Suprapubic skin (tissue), 4 donors: ENCODE measurements at regions not wholly inside any gene's neighbourhood (a gene's known extent, or its start where the extent isn't known, plus 50 kb on each side); places are given as distances from the start of the nearest gene placed in this dataset.
"Not testable (repeated sequence)": the region's sequence is repeated elsewhere in the genome, so short reads cannot be mapped to it uniquely, and the experiment has no call there.

Source experiments
- DNase-seq, 2 donors: peaks; one replicate each; pipeline ENCODE4 v3.0.0-alpha.2; 2019; ENCODE audit warnings: low spot score in 2 of 2
- H3K27ac ChIP-seq: fragments of 200-600 bp; sonication (generic); one replicate; pipeline ENCODE4 v1.5.1; 2019
- H3K27me3 ChIP-seq: fragments of 200-600 bp; sonication (generic); one replicate; pipeline ENCODE4 v1.5.1; 2019
- H3K36me3 ChIP-seq: fragments of 200-600 bp; sonication (generic); one replicate; pipeline ENCODE4 v1.5.1; 2019
- H3K4me1 ChIP-seq: fragments of 200-600 bp; sonication (generic); one replicate; pipeline ENCODE4 v1.5.1; 2019
- H3K4me3 ChIP-seq: fragments of 200-600 bp; sonication (generic); one replicate; pipeline ENCODE4 v1.5.1; 2019; ENCODE audit warnings: mild to moderate bottlenecking
- H3K9me3 ChIP-seq: fragments of 200-600 bp; sonication (generic); one replicate; pipeline ENCODE4 v1.5.1; 2019
- EP300 ChIP-seq: sonication (generic); formaldehyde crosslinking; IDR thresholded peaks from one replicate; pipeline ENCODE4 v1.6.1; 2017; ENCODE audit warnings: antibody characterized with exemption
- POLR2A ChIP-seq, 2 donors: fragments of 450-650 bp; IDR thresholded peaks; one replicate each; pipeline ENCODE4 v1.6.1; 2017; ENCODE audit warnings: antibody characterized with exemption in 2 of 2, mild to moderate bottlenecking in 2 of 2, moderate library complexity in 2 of 2
- POLR2AphosphoS5 ChIP-seq, 3 donors: sonication (generic); formaldehyde crosslinking; IDR thresholded peaks; one replicate each; pipeline ENCODE4 v1.6.1; 2017; ENCODE audit warnings: antibody characterized with exemption in 3 of 3
- WGBS: methylation state at CpG from one replicate; pipeline ENCODE4 v1.1.5; 2018; 5-methylcytosine and 5-hydroxymethylcytosine counted together
- TF ChIP-seq, protein P1 (sequence below), 2 donors: fragments of 200-600 bp in 1 of 2; fragments of 450-650 bp in 1 of 2; sonication (generic) in 1 of 2; IDR thresholded peaks; one replicate each; pipeline ENCODE4 v1.5.1; 2016 to 2019; ENCODE audit warnings: antibody characterized with exemption in 2 of 2, mild to moderate bottlenecking in 1 of 2, moderate library complexity in 1 of 2

GRCh38 chr5:103389357-103389756, 130.8 kb downstream of the MACIR start:
- 74% methylated on average over 2 of the region's 2 CpGs for WGBS
- TF ChIP-seq, protein P1, sequence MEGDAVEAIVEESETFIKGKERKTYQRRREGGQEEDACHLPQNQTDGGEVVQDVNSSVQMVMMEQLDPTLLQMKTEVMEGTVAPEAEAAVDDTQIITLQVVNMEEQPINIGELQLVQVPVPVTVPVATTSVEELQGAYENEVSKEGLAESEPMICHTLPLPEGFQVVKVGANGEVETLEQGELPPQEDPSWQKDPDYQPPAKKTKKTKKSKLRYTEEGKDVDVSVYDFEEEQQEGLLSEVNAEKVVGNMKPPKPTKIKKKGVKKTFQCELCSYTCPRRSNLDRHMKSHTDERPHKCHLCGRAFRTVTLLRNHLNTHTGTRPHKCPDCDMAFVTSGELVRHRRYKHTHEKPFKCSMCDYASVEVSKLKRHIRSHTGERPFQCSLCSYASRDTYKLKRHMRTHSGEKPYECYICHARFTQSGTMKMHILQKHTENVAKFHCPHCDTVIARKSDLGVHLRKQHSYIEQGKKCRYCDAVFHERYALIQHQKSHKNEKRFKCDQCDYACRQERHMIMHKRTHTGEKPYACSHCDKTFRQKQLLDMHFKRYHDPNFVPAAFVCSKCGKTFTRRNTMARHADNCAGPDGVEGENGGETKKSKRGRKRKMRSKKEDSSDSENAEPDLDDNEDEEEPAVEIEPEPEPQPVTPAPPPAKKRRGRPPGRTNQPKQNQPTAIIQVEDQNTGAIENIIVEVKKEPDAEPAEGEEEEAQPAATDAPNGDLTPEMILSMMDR (IDR thresholded peaks at IDR 0.05), result no peak
- TF ChIP-seq POLR2AphosphoS5 (IDR thresholded peaks at IDR 0.05), result no peak
- no peak for TF ChIP-seq POLR2A (IDR thresholded peaks at IDR 0.05)
- no peak for TF ChIP-seq EP300

DNA sequence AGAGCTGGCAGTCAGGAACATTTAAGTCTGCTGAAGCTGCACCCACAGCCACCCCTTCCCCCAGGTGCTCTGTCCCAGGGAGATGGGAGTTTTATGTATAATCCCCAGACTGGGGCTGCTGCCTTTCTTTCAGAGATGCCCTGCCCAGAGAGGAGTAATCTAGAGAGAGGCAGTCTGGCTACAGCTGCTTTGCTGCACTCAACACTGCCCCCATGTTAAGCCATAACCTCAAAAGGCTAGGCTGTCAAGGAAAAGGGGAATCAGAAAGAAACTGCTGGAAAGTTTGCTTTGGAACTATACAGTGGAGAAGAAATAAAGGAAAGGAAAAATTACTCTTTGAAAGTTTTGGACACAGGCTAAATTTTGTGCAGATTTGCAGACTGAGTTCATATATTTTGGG, 127.2 kb downstream of the MACIR start:
- Histone ChIP-seq H3K36me3 (no peaks in the 10 kb centered on the region), H3K4me3 (no peak overlapping the region), H3K4me1 (no peaks in the 10 kb centered on the region), H3K9me3 (no peaks in the 10 kb centered on the region), H3K27ac (no peak overlapping the region), H3K27me3 (no peaks in the 10 kb centered on the region)
- no peak for DNase-seq
- TF ChIP-seq POLR2A (IDR thresholded peaks at IDR 0.05) (no peak), EP300 (no peak), POLR2AphosphoS5 (IDR thresholded peaks at IDR 0.05) (no peak)
- TF ChIP-seq, protein P1 (IDR thresholded peaks at IDR 0.05), result no peak

More at GRCh38 chr5:103389357-103389756, 130.8 kb downstream of the MACIR start:
- H3K27me3 ChIP-seq, result no peaks in the 10 kb centered on the region
- H3K36me3 ChIP-seq, result no peaks in the 10 kb centered on the region
- no peaks in the 10 kb centered on the region for H3K9me3 ChIP-seq
- DNase-seq, result no peak
- H3K4me1 ChIP-seq, result no peaks in the 10 kb centered on the region
- no peak overlapping the region for H3K27ac ChIP-seq
- H3K4me3 ChIP-seq, result no peak overlapping the region

- not testable (repeated sequence) for H3K9me3 ChIP-seq, H3K27ac ChIP-seq, DNase-seq, H3K36me3 ChIP-seq, H3K27me3 ChIP-seq, H3K4me3 ChIP-seq, H3K4me1 ChIP-seq
- 81% methylated on average over 4 of the region's 4 CpGs for WGBS
Measured at GRCh38 chr5:103377638-103378037, 119.1 kb downstream of the MACIR start.

DNA sequence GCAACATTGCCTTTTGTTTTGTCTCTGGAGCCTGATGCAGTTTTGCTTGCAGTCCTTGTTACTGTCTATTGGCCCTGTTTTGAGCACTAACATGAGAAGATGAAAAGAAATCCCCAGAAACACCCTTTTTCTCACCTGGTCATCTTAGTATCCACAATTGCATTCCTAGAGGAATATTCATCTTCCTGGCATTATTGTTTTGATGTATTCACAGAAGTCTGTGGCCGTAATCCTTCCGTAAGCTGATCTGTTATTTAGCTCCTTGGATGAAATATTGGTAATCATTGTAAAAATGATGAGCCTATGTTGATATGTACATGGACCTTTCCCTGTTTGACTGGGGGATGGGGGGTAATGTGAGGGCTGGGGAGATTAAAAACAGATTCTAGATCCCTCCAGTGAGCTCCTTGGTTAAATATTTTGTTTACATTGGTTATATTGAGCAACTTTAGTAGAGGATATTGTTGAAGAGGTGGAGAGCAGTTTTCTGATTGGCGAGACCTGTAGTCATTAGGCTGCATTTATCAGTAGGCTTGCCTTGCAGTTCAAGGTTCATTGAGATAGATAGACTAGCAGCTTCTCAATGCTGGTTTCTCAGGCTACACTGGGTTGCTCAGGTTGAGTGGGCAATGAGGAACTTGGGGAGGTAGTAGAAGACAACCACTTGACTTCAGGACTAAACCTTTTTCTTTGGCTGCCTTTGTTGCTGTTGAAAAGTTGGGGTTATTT, 117.5 kb downstream of the MACIR start:
- DNase-seq, result no peak
- H3K36me3 ChIP-seq, result no peaks in the 10 kb centered on the region
- no peaks in the 10 kb centered on the region for H3K9me3 ChIP-seq
- no peak for TF ChIP-seq POLR2AphosphoS5 (IDR thresholded peaks at IDR 0.05)
- TF ChIP-seq EP300, result no peak
- TF ChIP-seq, protein P1 (IDR thresholded peaks at IDR 0.05), result no peak
- no peak for TF ChIP-seq POLR2A (IDR thresholded peaks at IDR 0.05)
- no peaks in the 10 kb centered on the region for H3K27me3 ChIP-seq
- 95% methylated on average over 3 of the region's 3 CpGs for WGBS
- no peak overlapping the region for H3K4me3 ChIP-seq
- no peaks in the 10 kb centered on the region for H3K4me1 ChIP-seq
- H3K27ac ChIP-seq, result no peak overlapping the region

- Histone ChIP-seq H3K27me3 (no peaks in the 10 kb centered on the region), H3K9me3 (no peaks in the 10 kb centered on the region), H3K4me1 (no peaks in the 10 kb centered on the region), H3K36me3 (no peaks in the 10 kb centered on the region), H3K27ac (no peak overlapping the region), H3K4me3 (no peak overlapping the region)
- no peak for TF ChIP-seq EP300
- TF ChIP-seq POLR2AphosphoS5 (IDR thresholded peaks at IDR 0.05), result no peak
- TF ChIP-seq POLR2A (IDR thresholded peaks at IDR 0.05), result no peak
- TF ChIP-seq, protein P1 (IDR thresholded peaks at IDR 0.05), result no peak
- 76% methylated on average over 1 of the region's 1 CpG for WGBS
- DNase-seq, result no peak
Measured at GRCh38 chr5:103375350-103375749, 116.8 kb downstream of the MACIR start.
